GM20431 (cell line): ENCODE measurements at regions not wholly inside any gene's neighbourhood (a gene's known extent, or its start where the extent isn't known, plus 50 kb on each side); places are given as distances from the start of the nearest gene placed in this dataset.

Experiments
- in situ Hi-C: fragments of 300-500 bp; cut with MseI, MboI; formaldehyde crosslinking; loops from one replicate; pipeline ENCODE4 v1.15.0; 2020; ENCODE audit warnings: low sequenced_read_pairs; ENCODE audit not compliant: unreplicated experiment

DNA sequence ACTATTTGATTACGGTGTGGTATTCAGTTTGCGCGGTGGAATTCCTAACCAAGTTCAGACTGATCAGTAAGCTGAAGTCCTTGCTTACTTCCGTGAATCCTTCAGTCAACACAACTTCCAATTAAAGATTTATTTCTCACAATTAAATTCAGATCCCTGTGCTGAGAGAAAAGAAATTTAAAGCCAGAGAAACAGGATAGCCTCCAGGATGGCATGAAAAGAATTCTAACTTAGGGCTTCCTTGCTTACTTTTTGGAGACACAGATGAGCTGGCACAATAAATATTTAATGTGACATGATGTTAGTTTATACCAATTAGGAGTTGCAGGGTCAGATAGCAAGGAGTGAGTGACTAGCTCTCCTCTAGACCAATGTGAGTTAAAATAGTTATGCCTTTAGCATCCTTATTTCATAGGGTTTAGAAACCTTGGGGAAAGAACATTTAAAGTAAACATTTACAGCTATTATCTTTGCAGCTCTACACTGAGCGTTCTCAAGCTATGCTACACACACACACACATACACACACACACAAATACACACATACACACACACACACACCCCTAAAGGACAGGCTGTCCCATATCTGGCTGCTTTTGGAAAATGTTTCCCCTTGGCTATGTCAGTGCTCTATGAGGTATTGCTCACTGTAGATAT, 151.0 kb downstream of the TRIB2 start:
- in situ Hi-C loops, result no loop called here

- in situ Hi-C loops, result no loop called here
Observed at GRCh38 chr2:12870692-12871091, 154.0 kb downstream of the TRIB2 start.

- in situ Hi-C loops, result no loop called here
Observed at GRCh38 chr2:12871694-12872315, 155.1 kb downstream of the TRIB2 start.

DNA sequence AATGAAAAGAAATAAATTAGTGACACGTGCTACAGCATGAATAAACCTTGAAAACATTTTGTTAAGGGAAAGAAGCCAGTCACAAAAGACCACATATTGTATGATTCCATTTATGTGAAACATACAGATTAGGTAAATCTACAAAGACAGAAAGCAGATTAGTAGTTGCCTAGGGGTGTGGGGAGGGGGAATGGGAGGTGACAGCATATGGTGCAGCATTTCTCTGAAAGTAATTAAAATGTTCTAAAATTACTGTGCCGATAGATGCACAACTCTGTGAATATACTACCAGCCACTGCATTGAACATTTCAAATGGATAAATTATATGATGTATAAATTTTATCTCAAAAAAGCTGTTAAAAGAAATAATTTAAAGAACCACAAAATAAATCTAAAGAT, 161.0 kb downstream of the TRIB2 start:
- in situ Hi-C loops, result no loop called here

DNA sequence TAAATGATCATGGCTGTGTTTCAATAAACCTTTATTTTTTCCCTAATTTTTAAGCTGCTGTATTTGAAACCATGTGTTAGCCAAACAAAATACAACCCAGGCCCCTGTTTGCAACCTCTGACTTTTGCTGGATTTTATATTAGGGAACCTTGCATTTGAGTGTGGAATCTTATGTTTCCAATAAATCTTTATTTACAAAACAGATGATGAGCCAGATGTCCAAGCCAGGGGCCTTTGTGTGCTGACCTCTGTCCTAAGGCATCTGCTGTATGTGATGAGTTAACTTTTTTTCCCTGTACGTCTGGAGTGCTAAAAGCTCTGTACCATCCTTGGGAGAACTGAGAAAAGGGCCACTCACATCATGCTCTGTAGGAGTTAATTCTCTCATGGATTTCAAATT, 162.9 kb downstream of the TRIB2 start:
- in situ Hi-C loops, result no loop called here

GRCh38 chr2:12881952-12882351, 165.2 kb downstream of the TRIB2 start:
- in situ Hi-C loops, result no loop called here

DNA sequence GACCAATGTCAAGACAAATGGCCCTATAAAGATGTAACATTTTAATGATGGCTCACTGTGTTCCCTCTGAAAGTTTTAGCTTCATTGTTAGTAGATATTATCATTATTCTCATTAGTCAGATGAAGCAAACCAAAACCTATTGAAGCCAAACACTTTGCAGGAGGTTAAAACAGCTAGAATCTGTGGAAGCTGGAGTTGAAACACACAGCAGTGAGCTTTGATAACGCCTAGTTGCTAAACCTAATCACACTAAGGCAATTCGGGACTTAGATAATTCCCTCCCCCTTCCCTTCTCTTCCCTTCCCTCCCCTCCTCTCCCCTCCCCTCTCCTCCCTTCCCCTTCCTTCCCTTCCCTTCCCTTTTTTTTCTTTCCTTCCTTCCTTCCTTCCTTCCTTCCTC, 165.7 kb downstream of the TRIB2 start:
- in situ Hi-C loops, result no loop called here

GRCh38 chr2:12883906-12884305, 167.2 kb downstream of the TRIB2 start:
- in situ Hi-C loops, result no loop called here

GRCh38 chr2:12884713-12885282, 168.1 kb downstream of the TRIB2 start:
- in situ Hi-C loops, result no loop called here

DNA sequence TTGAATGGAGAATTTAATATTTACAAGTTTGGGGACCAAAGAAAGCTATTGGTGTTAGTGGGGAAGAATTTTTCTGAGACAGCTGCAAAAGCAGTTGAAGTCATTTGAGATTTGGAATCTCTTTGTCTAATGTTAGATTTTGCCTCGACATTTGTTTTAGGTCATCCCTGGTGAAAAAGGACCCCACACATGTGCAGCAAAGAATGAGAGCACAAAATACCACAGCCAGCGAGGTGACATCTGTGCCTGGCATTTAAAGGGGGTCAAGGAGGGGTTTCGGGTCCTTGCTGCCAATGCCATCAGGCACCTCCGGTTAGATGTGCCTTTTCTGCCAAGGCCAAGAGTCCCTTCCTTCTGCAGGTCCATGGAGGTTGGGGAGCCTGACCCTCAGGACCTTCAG, 173.3 kb downstream of the TRIB2 start:
- in situ Hi-C loops, result no loop called here

- in situ Hi-C loops, result no loop called here
Observed at GRCh38 chr2:12890481-12890991, 173.8 kb downstream of the TRIB2 start.

- in situ Hi-C loops, result no loop called here
Observed at GRCh38 chr2:12895017-12895416, 178.3 kb downstream of the TRIB2 start.

GRCh38 chr2:12896318-12896982, 179.7 kb downstream of the TRIB2 start:
- in situ Hi-C loops, result no loop called here

DNA sequence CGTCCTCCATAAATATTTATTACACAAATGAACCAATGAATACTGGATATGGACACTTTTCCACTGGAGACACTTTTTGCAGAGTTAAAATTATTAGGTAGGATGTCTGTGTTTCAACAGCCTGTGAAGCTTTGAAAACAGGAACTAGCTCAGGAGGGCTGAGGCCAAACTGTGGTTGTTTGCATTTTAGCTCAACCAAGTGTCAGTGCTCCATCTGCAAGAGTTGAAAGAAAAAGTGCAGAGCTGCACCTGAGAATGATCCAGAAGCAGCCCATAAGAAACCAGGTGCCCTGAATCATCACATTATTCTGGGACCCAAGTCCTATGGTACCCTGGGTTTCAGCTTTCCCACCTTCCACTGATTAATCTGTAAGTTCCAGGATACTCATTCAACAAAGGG, 180.4 kb downstream of the TRIB2 start:
- in situ Hi-C loops, result no loop called here

DNA sequence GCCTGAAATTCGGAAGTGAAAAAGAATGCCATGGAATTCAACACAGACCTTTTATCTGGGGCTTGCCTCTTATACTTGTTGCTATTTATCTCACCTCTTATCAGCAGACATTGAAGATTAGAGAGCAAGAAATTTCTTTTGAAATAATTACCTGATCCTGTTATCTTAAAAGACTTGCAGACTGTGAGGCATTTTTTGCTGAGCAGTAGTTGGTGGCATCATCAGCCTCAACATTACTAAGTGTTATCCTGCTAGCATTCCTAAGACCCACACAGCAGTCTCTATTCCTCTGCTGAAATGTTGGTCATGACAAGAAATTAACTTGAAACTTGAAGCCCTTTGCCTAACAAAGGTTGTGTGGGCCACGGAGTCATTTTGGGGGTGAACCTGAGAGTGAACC, 186.5 kb downstream of the TRIB2 start:
- in situ Hi-C loops, result no loop called here

DNA sequence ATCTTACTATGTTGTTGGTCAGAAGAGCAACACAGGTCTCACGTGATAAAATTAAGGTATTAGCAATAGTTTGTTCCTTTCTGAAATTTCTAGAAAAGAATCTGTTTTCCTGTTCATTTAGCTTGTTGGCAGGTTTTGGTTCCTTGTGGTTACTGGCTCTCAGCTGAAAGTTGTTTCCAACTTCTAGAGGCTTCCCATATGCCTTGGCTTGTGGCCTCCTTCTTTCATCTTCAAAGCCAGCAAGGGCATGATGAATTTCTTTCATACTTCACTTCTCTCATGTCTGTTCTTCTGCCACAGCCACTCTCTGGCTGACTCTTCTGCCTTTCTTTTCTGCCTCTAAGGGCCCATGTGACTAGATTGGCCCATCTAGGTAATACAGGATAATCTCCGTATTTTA, 193.7 kb downstream of the TRIB2 start:
- in situ Hi-C loops, result no loop called here

GRCh38 chr2:12915787-12916186, 199.1 kb downstream of the TRIB2 start:
- in situ Hi-C loops, result no loop called here

GRCh38 chr2:12918138-12918834, 201.6 kb downstream of the TRIB2 start:
- in situ Hi-C loops, result no loop called here

- in situ Hi-C loops, result no loop called here
Observed at GRCh38 chr2:12918835-12919445, 202.2 kb downstream of the TRIB2 start.

GRCh38 chr2:12921321-12921720, 204.6 kb downstream of the TRIB2 start:
- in situ Hi-C loops, result no loop called here
